Mononuclear cell (primary cell): ENCODE measurements at regions not wholly inside any gene's neighbourhood (a gene's known extent, or its start where the extent isn't known, plus 50 kb on each side); places are given as distances from the start of the nearest gene placed in this dataset.
"Not testable (repeated sequence)": the region's sequence is repeated elsewhere in the genome, so short reads cannot be mapped to it uniquely, and the experiment has no call there.

ENCODE experiments used
- H3K27me3 ChIP-seq: 2 replicates; pipeline ENCODE4 v1.6.0; 2011; ENCODE audit warnings: low read length, control low read depth; ENCODE audit not compliant: insufficient read depth
- H3K4me1 ChIP-seq: 2 replicates; pipeline ENCODE4 v1.5.1; 2011; ENCODE audit warnings: mild to moderate bottlenecking, low read length, control low read depth; ENCODE audit not compliant: insufficient read depth
- H3K4me3 ChIP-seq: 2 replicates; pipeline ENCODE4 v1.5.1; 2011; ENCODE audit warnings: mild to moderate bottlenecking, low read length, moderate library complexity
- H3K9me3 ChIP-seq: 2 replicates; pipeline ENCODE4 v1.5.1; 2011; ENCODE audit warnings: low read depth, mild to moderate bottlenecking, control low read depth, low read length

DNA sequence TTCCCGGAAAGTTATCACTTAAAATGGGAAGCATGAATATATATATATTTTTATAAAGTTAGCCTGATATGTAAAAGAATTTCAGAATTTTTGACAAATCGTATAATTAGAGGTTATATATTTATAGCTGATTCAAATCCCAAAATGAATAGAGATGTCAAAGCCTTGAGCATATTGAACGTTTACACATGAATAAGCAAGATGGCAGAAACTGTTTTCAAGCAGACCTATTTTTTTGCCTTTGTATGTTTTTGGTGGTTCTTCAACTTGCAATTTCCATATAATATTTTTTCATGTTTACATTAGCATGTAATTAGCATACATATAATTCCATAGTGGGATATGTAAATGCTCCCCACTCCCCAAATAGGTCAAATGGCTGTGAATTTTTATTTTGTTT is 189.9 kb downstream of the PRL start:
- no peaks in the 10 kb centered on the region for H3K27me3 ChIP-seq
- H3K9me3 ChIP-seq = no peaks in the 10 kb centered on the region
- no peaks in the 10 kb centered on the region for H3K4me1 ChIP-seq
- H3K4me3 ChIP-seq = no peak overlapping the region

DNA sequence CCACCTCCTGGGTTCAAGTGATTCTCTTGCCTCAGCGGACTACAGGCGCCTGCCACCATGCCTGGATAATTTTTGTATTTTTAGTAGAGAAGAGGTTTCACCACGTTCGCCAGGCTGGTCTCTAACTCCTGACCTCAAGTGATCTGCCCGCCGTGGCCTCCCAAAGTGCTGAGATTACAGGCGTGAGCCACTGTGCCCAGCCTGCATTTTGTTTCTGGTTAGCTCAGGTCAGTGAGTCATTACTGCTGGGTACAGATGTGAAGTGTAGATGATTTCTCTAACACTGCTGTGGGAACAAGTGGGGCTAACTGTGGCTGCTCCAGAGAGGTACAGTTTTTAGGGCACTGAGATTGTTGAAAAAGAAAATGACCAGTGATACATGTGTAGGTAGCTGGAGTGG is 188.6 kb downstream of the PRL start:
- Histone ChIP-seq H3K4me3 (no peak overlapping the region), H3K9me3 (no peaks in the 10 kb centered on the region), H3K27me3 (no peaks in the 10 kb centered on the region), H3K4me1 (no peaks in the 10 kb centered on the region)

DNA sequence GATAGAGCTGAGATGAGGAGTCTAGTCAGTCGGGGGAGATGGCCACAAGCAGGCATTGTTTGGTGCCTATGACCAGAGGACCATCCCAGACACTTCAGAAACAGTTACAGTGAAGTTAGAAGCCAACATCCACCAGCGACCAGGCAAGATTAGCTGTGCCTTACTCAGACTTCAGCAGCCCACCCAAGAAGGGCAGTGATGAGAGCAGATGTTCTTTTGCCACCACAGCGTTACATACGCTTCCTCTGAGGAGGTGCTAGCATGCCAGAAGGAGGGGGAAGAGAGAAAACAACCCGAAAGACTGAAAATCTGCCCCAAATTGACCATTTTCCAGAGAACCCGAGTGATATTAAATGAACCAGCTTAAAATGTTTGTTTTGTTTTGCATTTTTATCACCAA is 186.8 kb downstream of the PRL start:
- Histone ChIP-seq H3K4me3 (no peak overlapping the region), H3K4me1 (no peaks in the 10 kb centered on the region), H3K27me3 (no peaks in the 10 kb centered on the region), H3K9me3 (no peaks in the 10 kb centered on the region)

DNA sequence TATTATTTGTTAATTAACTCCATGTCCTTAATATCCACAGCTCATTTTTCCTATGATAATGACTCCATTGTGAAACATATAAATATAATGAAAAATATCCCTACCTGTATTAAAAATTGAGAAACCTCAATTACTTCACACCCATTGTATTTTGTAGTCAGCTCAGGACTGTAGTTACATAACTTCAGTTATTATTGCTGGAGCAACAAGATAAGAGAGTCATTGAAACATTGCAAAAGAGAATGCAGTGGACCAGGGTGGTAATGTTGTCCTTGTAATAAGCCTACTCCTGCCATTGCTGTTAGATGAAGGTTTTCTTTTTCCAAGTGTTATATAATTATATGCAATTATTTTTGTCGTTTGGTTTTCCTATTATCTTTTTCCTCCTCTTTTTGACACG is 184.4 kb downstream of the PRL start:
- Histone ChIP-seq H3K4me1 (no peaks in the 10 kb centered on the region), H3K4me3 (no peak overlapping the region), H3K9me3 (no peaks in the 10 kb centered on the region), H3K27me3 (no peaks in the 10 kb centered on the region)

DNA sequence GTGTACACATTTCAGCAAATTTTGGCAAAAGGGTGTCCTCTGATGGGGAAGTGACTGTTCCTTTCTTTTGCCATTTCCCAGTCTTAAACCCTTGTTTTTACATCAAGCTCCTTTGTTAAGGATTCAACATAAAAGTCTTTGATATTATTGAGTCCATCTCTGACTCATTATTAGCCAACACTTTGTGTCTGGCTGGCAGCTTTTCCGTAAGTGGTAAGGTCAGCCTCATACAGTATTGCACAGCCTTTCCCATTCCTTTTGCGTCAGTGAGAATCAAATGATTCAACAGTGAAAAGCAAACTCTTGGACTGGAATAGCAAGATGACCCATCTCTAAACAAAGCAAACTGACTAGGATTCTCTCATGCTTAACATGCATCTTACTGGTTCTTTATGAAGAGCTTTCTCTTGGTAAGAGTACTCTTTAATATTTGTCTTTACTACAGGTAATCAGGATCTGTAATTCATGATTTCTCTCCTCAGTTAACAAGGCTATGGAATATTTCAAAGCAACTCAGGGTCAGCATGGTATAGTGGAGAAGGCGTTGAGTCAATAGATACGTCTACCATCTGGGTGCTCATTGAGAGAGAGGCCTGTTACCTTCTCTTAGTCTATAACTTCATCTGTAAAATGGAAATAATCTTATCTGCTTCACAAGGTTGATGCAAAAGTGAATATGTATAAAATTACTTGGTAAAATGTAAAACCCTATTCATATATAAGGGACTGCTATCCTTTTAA is 183.6 kb downstream of the PRL start:
- Histone ChIP-seq H3K4me1 (no peaks in the 10 kb centered on the region), H3K4me3 (no peak overlapping the region), H3K9me3 (no peaks in the 10 kb centered on the region), H3K27me3 (no peaks in the 10 kb centered on the region)

DNA sequence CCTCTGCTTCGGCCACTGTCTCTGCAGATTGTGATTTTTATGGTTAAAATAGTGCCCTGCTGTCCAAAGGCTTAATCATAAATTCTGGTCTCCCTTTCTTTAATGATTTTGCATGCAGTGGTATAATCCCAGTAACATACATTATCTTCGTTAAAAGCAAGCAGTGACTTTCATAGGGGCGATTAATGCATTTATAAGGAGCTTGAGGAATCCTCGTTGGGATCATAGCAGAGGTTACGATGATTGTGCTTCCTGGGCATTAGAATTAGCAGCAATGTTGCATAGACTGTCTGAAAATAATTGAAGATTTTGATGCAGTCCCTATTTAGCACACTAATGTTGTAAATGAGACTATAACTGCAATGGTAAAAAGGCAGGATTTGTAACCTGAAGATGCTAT is 181.3 kb downstream of the PRL start:
- no peaks in the 10 kb centered on the region for H3K27me3 ChIP-seq
- H3K9me3 ChIP-seq = no peaks in the 10 kb centered on the region
- no peaks in the 10 kb centered on the region for H3K4me1 ChIP-seq
- H3K4me3 ChIP-seq = no peak overlapping the region

DNA sequence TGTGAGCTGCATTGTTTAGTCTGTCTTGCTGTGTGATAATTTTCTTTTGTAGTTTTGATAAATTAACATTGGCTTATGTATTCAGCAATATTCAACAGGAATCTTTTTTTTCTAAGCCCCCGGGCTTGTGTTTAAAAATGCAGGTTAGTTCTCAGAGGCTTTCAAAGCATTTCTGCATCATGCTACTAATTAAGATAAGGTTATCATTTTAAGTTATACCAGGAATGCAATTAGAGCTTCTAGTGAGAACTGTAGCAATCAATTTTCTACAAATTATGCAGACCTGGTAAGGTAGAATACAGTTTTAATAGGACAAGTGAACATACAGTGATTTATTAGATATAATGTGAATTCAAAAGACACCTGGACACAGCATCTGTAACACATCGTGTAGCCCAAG is 179.2 kb downstream of the PRL start:
- no peaks in the 10 kb centered on the region for H3K27me3 ChIP-seq
- H3K4me3 ChIP-seq = no peak overlapping the region

GRCh38 chr6:22119500-22119899 is 177.3 kb downstream of the PRL start:
- Histone ChIP-seq H3K9me3 (no peaks in the 10 kb centered on the region), H3K27me3 (no peaks in the 10 kb centered on the region), H3K4me1 (no peaks in the 10 kb centered on the region), H3K4me3 (no peak overlapping the region)

More for the DNA sequence above, 179.2 kb downstream of the PRL start:
- no peaks in the 10 kb centered on the region for H3K9me3 ChIP-seq
- H3K4me1 ChIP-seq = no peaks in the 10 kb centered on the region

DNA sequence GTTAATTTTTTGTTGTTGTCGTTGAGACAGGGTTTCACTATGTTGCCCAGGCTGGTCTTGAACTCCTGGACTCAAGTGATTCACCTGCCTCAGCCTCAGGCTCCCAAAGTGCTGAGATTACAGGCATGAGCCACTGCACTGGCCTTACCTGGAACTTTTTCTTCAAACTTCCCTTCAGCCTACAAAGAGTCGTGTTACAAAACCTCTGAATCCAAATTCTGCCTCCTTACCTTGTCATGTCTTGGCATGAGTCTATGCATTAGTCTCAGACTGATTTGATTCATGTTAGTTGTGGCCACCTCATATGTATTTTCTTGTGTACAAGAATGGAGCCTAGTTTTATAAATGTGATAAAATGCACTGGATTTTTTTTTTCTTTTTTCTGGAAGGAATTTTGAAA is 172.1 kb downstream of the PRL start:
- Histone ChIP-seq H3K4me1 (no peaks in the 10 kb centered on the region), H3K27me3 (no peaks in the 10 kb centered on the region), H3K4me3 (no peak overlapping the region), H3K9me3 (peaks cover 13% of the 10 kb centered on the region)

- Histone ChIP-seq H3K4me1 (no peaks in the 10 kb centered on the region), H3K4me3 (no peak overlapping the region), H3K27me3 (no peaks in the 10 kb centered on the region), H3K9me3 (peaks cover 13% of the 10 kb centered on the region)
These were observed 169.9 kb downstream of the PRL start for GRCh38 chr6:22126910-22127309.

DNA sequence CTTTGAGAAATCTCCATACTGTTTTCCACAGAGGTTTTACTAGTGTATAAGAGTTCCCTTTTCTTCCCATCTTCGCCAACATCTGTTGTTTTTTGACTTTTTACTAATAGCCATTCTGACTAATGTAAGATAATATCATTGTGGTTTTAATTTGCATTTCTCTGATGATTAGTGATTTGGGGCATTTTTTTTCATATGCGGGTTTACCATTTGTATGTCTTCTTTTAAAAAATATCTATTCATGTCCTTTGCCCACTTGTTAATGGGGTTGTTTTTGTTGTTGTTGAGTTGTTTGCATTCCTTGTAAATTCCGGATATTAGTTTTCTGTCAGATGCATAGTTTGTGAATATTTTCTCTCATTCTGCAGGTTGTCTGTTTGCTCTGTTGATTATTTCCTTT is 167.1 kb downstream of the PRL start:
- Histone ChIP-seq H3K4me1 (no peaks in the 10 kb centered on the region), H3K4me3 (no peak overlapping the region), H3K9me3 (peaks cover 13% of the 10 kb centered on the region), H3K27me3 (no peaks in the 10 kb centered on the region)

GRCh38 chr6:22132656-22133055 is 164.2 kb downstream of the PRL start:
- Histone ChIP-seq H3K4me1 (no peaks in the 10 kb centered on the region), H3K4me3 (no peak overlapping the region), H3K27me3 (no peaks in the 10 kb centered on the region), H3K9me3 (peaks cover 1% of the 10 kb centered on the region)

DNA sequence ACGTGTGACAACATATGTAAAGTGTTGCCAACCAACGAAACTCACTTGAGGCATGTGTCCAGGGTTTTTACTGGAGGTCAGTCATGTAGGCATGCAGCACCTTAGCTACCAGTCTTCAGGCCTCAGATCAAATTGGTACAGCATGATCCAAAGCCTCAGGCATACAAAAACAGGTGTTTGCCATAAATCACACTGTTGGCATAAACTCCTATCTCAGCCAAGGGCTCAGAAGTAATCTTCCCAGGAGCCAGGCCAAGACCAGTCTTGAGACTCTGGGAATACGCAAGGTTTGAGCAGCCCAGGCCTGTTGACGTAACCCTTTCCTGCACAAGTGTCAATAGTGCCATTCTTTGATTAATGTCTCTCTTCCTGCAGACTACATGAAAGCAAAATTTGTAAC is 163.5 kb downstream of the PRL start:
- H3K4me1 ChIP-seq = no peaks in the 10 kb centered on the region
- H3K27me3 ChIP-seq = no peaks in the 10 kb centered on the region
- H3K9me3 ChIP-seq = no peaks in the 10 kb centered on the region
- no peak overlapping the region for H3K4me3 ChIP-seq

- H3K27me3 ChIP-seq = no peaks in the 10 kb centered on the region
- H3K9me3 ChIP-seq = no peaks in the 10 kb centered on the region
- H3K4me1 ChIP-seq = no peaks in the 10 kb centered on the region
- no peak overlapping the region for H3K4me3 ChIP-seq
These were observed 162.5 kb downstream of the PRL start for GRCh38 chr6:22134308-22134707.

GRCh38 chr6:22135395-22135794 is 161.4 kb downstream of the PRL start:
- Histone ChIP-seq H3K9me3 (no peaks in the 10 kb centered on the region), H3K4me1 (no peaks in the 10 kb centered on the region), H3K4me3 (no peak overlapping the region), H3K27me3 (no peaks in the 10 kb centered on the region)

- not testable (repeated sequence) for H3K4me3 ChIP-seq, H3K27me3 ChIP-seq, H3K9me3 ChIP-seq, H3K4me1 ChIP-seq
These were observed 156.1 kb downstream of the PRL start for GRCh38 chr6:22140736-22141135.
